ENCODE measurements at regions not wholly inside any gene's neighbourhood (a gene's known extent, or its start where the extent isn't known, plus 50 kb on each side); places are given as distances from the start of the nearest gene placed in this dataset.

GRCh38 chr5:179472174-179472573 is 78.2 kb upstream of the RUFY1 start:
- H3K4me3 ChIP-seq (ENCODE audit: low read depth, low read length): no peak overlapping the region
- DNase-seq (ENCODE audit: low read depth): no peak
- TF ChIP-seq CTCF (IDR thresholded peaks at IDR 0.05; ENCODE audit: insufficient read depth, low read depth, low read length, missing control alignments): no peak

GRCh38 chr5:179470201-179470600 is 80.2 kb upstream of the RUFY1 start:
- no peak overlapping the region for H3K4me3 ChIP-seq (ENCODE audit: low read depth, low read length)
- no peak for DNase-seq (ENCODE audit: low read depth)
- TF ChIP-seq CTCF (IDR thresholded peaks at IDR 0.05; ENCODE audit: insufficient read depth, low read depth, low read length, missing control alignments): no peak

GRCh38 chr5:179468696-179469095 is 81.7 kb upstream of the RUFY1 start:
- H3K4me3 ChIP-seq (ENCODE audit: low read depth, low read length): no peak overlapping the region
- no peak for TF ChIP-seq CTCF (IDR thresholded peaks at IDR 0.05; ENCODE audit: insufficient read depth, low read depth, low read length, missing control alignments)
- DNase-seq (ENCODE audit: low read depth): no peak

DNA sequence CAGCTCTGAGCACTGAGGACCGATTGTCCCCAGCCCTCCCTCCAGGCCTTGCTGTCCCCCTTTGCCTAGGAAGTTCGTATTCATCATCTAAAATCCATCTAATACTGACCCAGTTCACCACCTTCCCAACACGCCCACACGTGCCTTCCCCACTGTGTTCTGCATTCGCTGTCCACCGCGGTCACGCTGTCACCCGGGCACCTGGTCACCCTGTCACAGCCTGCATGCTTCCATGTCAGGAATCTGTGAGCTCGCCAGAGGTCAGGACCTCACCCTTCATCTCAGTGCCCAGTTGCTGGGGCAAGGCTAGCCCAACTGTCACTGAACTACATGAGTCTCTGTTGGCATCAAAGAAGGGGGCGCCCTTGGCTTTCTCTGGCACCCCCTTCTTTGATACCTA is 82.9 kb upstream of the RUFY1 start:
- H3K4me3 ChIP-seq (ENCODE audit: low read depth, low read length): no peak overlapping the region
- TF ChIP-seq CTCF (IDR thresholded peaks at IDR 0.05; ENCODE audit: insufficient read depth, low read depth, low read length, missing control alignments): no peak
- DNase-seq (ENCODE audit: low read depth): no peak

DNA sequence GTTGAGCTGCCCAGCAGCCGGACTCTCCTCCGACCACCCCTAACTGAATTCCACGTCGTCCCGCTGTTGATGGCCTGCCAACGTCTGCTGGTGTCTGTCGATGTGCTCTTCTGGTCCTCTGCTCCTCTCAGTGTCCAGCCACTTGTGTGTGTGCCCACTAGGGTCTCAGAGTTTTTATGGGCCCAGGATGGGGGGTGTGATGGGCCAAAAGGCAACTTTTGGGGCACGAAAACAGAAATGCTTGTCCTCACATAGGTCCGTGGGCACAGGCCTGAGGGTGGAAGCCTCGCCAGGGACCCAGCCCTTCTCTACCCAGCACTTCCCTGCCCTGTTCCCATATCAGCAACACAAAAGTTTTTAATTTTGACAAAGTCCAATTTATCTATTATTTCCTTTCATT is 85.7 kb upstream of the RUFY1 start:
- no peak overlapping the region for H3K4me3 ChIP-seq (ENCODE audit: low read depth, low read length)
- DNase-seq (ENCODE audit: low read depth): no peak
- TF ChIP-seq CTCF (IDR thresholded peaks at IDR 0.05; ENCODE audit: insufficient read depth, low read depth, low read length, missing control alignments): no peak

- H3K4me3 ChIP-seq (ENCODE audit: low read depth, low read length): no peak overlapping the region
- no peak for TF ChIP-seq CTCF (IDR thresholded peaks at IDR 0.05; ENCODE audit: insufficient read depth, low read depth, low read length, missing control alignments)
- no peak for DNase-seq (ENCODE audit: low read depth)
Observed at GRCh38 chr5:179462040-179462439, 88.3 kb upstream of the RUFY1 start.

DNA sequence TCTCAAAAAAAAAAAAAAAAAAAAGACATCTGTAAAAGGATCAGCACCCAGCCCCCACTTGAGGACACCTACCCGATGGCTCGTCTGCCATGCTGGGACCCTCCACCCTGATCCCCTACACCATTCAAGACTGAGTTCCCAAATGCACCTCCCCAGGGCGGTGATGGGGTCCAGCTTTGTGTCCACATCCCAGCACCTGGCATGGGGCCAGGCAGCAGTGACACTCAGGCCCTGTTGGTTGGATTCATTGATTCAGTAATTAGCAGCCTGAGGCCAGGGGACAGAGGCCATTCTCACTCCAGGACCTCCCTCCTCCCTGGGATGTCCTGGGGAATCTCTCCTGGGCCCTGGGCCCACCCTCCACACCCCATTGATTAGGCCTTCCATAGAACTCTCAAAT is 88.8 kb upstream of the RUFY1 start:
- DNase-seq (ENCODE audit: low read depth): no peak
- H3K4me3 ChIP-seq (ENCODE audit: low read depth, low read length): no peak overlapping the region
- no peak for TF ChIP-seq CTCF (IDR thresholded peaks at IDR 0.05; ENCODE audit: insufficient read depth, low read depth, low read length, missing control alignments)

Data from GM12865 (cell line).